ENCODE measurements at regions not wholly inside any gene's neighbourhood (a gene's known extent, or its start where the extent isn't known, plus 50 kb on each side); places are given as distances from the start of the nearest gene placed in this dataset.

DNA sequence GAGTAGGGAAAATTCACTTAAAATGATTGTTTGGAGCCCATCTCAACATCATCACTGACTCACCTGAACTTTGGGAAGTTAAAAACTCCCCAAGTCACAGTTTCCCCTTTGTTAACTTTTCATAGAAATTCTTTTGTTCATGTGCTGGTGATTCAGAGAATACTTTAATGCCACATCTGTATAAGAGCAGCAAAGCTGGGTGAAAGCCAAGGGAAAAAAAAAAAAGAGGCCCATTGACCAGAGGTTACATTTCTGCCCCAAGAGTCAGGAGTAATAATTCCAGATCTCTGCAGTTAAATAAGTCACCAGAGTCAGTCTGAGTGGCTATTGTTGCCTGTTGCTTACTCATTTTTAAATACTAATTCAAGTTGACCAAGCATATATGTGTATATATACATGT is 136.4 kb upstream of the LGR5 start:
- 0 out of 2 replicates have a peak, but pooled peaks have one; percentile 13 for TF ChIP-seq CEBPB (tag; IDR thresholded peaks at IDR 0.05)
- no peak for TF ChIP-seq ILF3 (IDR thresholded peaks at IDR 0.05; ENCODE audit: borderline replicate concordance)
- TF ChIP-seq, protein P1, sequence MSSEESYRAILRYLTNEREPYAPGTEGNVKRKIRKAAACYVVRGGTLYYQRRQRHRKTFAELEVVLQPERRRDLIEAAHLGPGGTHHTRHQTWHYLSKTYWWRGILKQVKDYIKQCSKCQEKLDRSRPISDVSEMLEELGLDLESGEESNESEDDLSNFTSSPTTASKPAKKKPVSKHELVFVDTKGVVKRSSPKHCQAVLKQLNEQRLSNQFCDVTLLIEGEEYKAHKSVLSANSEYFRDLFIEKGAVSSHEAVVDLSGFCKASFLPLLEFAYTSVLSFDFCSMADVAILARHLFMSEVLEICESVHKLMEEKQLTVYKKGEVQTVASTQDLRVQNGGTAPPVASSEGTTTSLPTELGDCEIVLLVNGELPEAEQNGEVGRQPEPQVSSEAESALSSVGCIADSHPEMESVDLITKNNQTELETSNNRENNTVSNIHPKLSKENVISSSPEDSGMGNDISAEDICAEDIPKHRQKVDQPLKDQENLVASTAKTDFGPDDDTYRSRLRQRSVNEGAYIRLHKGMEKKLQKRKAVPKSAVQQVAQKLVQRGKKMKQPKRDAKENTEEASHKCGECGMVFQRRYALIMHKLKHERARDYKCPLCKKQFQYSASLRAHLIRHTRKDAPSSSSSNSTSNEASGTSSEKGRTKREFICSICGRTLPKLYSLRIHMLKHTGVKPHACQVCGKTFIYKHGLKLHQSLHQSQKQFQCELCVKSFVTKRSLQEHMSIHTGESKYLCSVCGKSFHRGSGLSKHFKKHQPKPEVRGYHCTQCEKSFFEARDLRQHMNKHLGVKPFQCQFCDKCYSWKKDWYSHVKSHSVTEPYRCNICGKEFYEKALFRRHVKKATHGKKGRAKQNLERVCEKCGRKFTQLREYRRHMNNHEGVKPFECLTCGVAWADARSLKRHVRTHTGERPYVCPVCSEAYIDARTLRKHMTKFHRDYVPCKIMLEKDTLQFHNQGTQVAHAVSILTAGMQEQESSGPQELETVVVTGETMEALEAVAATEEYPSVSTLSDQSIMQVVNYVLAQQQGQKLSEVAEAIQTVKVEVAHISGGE (CRISPR knock-in tag; IDR thresholded peaks at IDR 0.05): no peak
- TF ChIP-seq SIN3B (IDR thresholded peaks at IDR 0.05; ENCODE audit: low read depth): no peak
- Histone ChIP-seq H3K79me2 (ENCODE audit: control insufficient read depth, insufficient read depth, low read length) (no peaks in the 10 kb centered on the region), H3K9me3 (replicated peaks; ENCODE audit: control insufficient read depth, insufficient read depth, low read depth, low read length) (no peaks in the 10 kb centered on the region; the same call in 1 of the 2 replicates), H4K20me1 (replicated peaks; ENCODE audit: control insufficient read depth, insufficient read depth, low read length) (no peaks in the 10 kb centered on the region), H3K27me3 (ENCODE audit: control insufficient read depth in 2 of 2, insufficient read depth in 2 of 2, low read length in 2 of 2) (no peaks in the 10 kb centered on the region), H3K27ac (ENCODE audit: extremely low read depth, low read depth, low read length) (peak overlapping the region; percentile 31; the same call in 1 of the 3 replicates), H3K9ac (ENCODE audit: insufficient read depth in 1 of 2, low read depth in 2 of 2, low read length in 2 of 2) (peak overlapping the region in 1 of 2 experiments; percentile 14; a peak in 1 of 4 replicates), H3K4me3 (no peak overlapping the region), H3K36me3 (ENCODE audit: control insufficient read depth, insufficient read depth, low read length) (no peaks in the 10 kb centered on the region), H3K4me2 (ENCODE audit: insufficient read depth, low read length) (no peak overlapping the region; the same call in 1 of the 2 replicates), H2AFZ (ENCODE audit: low read depth, low read length) (peak overlapping the region; percentile 74), H3K4me1 (replicated peaks in 1 of 2; ENCODE audit: control insufficient read depth in 2 of 2, insufficient read depth in 2 of 2, low read length in 2 of 2) (peaks cover 8 to 33% of the 10 kb centered on the region in 2 experiments), H3K9me1 (ENCODE audit: control insufficient read depth, insufficient read depth, low read length) (no peaks in the 10 kb centered on the region)
- ATAC-seq (no peak), DNase-seq (ENCODE audit: extremely low read depth in 1 of 4, low spot score in 3 of 4) (no peak), FAIRE-seq (no peak)
- POLR2A ChIA-PET: interaction anchor here (0.6 to 1.1 kb wide), 3 partner anchors 12 to 324 kb away, joined by 3 read pairs; no protein-coding TSS in a partner anchor
- BruUV-seq (replicated peaks): no TSS peak
- in situ Hi-C loops (cut with MboI) (no loop called here), intact Hi-C loops (cut with micrococcal nuclease) (no loop called here)
- CTCF ChIA-PET (ENCODE audit: low intra/inter-chr PET ratio): interaction anchor here (0.6 kb wide), 1 partner anchor 441 kb away, joined by 3 read pairs; no protein-coding TSS in a partner anchor
